Adrenal gland (tissue), 9 donors: ENCODE measurements at regions not wholly inside any gene's neighbourhood (a gene's known extent, or its start where the extent isn't known, plus 50 kb on each side); places are given as distances from the start of the nearest gene placed in this dataset.

ENCODE experiments used
- DNase-seq, 7 donors: peaks; one replicate each; pipeline ENCODE4 v3.0.0-alpha.2; 2019 to 2020
- H3K27ac ChIP-seq, 5 donors: fragments of 200-600 bp; sonication (generic) in 4 of 5; 1 replicate in 3 of 5; 2 replicates in 2 of 5; pipeline versions ENCODE4 v1.5.1 to v1.8.0; 2016 to 2020; ENCODE audit warnings: mild to moderate bottlenecking in 1 of 5
- H3K27me3 ChIP-seq: fragments of 200-600 bp; 2 replicates; pipeline ENCODE4 v1.8.0; 2021
- H3K36me3 ChIP-seq, 2 donors: fragments of 200-600 bp; replicated peaks in 1 of 2; 1 replicate in 1 of 2; 2 replicates in 1 of 2; pipeline versions ENCODE4 v1.5.1 to v1.8.0; 2018 to 2022
- H3K4me1 ChIP-seq, 2 donors: fragments of 200-600 bp; replicated peaks in 1 of 2; 1 replicate in 1 of 2; 2 replicates in 1 of 2; pipeline versions ENCODE4 v1.5.1 to v1.8.0; 2018 to 2021
- H3K4me3 ChIP-seq, 4 donors: fragments of 200-600 bp; sonication (generic) in 3 of 4; one replicate each; pipeline ENCODE4 v1.5.1; 2016 to 2018
- H3K9me3 ChIP-seq, 3 donors: fragments of 200-600 bp; sonication (generic) in 1 of 3; replicated peaks in 1 of 3; 1 replicate in 2 of 3; 2 replicates in 1 of 3; pipeline versions ENCODE4 v1.5.1 to v1.8.0; 2016 to 2021
- CTCF ChIP-seq, 6 experiments: fragments of 450-650 bp in 4 of 6; fragments of 200-600 bp in 2 of 6; sonication (generic) in 1 of 6; IDR thresholded peaks; 1 replicate in 5 of 6; 2 replicates in 1 of 6; pipeline versions ENCODE4 v1.5.1 to v1.8.0; 2016 to 2021; ENCODE audit warnings: antibody characterized with exemption in 6 of 6, mild to moderate bottlenecking in 2 of 6, moderate library complexity in 1 of 6
- POLR2A ChIP-seq, 2 donors: fragments of 450-650 bp; IDR thresholded peaks; one replicate each; pipeline ENCODE4 v1.6.1; 2017; ENCODE audit warnings: antibody characterized with exemption in 2 of 2, mild to moderate bottlenecking in 2 of 2, moderate library complexity in 1 of 2
- WGBS, 4 donors: extraction: QIAGEN DNeasy Blood & Tissue Kit in 2 of 4; methylation state at CpG; one replicate each; pipeline versions ENCODE4 v1.1.5 to v1.1.7; 2013 to 2017; 5-methylcytosine and 5-hydroxymethylcytosine counted together
- intact Hi-C, 2 donors: fragments of 100-400 bp; cut with DNase I; formaldehyde crosslinking; loops; one replicate each; pipeline versions ENCODE4 v1.14.1 to v1.15.0; 2022 to 2023
- donor health status: healthy with polysubstance abuse.
- donor health status: Bipolar disorder and iron deficiency.
- donor health status: DM: yes; HTN: yes; CAD: no.
- donor health status: DM: no; HTN: no; CAD: no.
- donor health status: DM: no; HTN: no; CAD: no.

GRCh38 chr13:29689548-29689947, 94.1 kb upstream of the SLC7A1 start:
- Histone ChIP-seq H3K9me3 (no peaks in the 10 kb centered on the region), H3K4me1 (no peaks in the 10 kb centered on the region), H3K36me3 (no peaks in the 10 kb centered on the region), H3K27me3 (no peaks in the 10 kb centered on the region), H3K4me3 (no peak overlapping the region), H3K27ac (no peak overlapping the region)
- DNase-seq = no peak
- 67 to 82% (median 70%) methylated on average over 3 of the region's 3 CpGs for WGBS, 4 donors
- no peak for TF ChIP-seq CTCF (IDR thresholded peaks at IDR 0.05)
- TF ChIP-seq POLR2A (IDR thresholded peaks at IDR 0.05) = no peak
- intact Hi-C loops = no loop called here

GRCh38 chr13:29688193-29688592, 92.7 kb upstream of the SLC7A1 start:
- no peak overlapping the region for H3K4me3 ChIP-seq
- no peaks in the 10 kb centered on the region for H3K27me3 ChIP-seq
- no peak overlapping the region for H3K27ac ChIP-seq
- 73 to 91% (median 86%) methylated on average over 3 of the region's 3 CpGs for WGBS, 4 donors
- no peak for DNase-seq
- H3K36me3 ChIP-seq = no peaks in the 10 kb centered on the region
- intact Hi-C loops = no loop called here
- no peaks in the 10 kb centered on the region for H3K4me1 ChIP-seq
- TF ChIP-seq CTCF (IDR thresholded peaks at IDR 0.05) = no peak
- TF ChIP-seq POLR2A (IDR thresholded peaks at IDR 0.05) = no peak
- no peaks in the 10 kb centered on the region for H3K9me3 ChIP-seq

- no peaks in the 10 kb centered on the region for H3K27me3 ChIP-seq
- no peaks in the 10 kb centered on the region for H3K9me3 ChIP-seq
- H3K36me3 ChIP-seq = no peaks in the 10 kb centered on the region
- H3K4me3 ChIP-seq = no peak overlapping the region
- H3K27ac ChIP-seq = no peak overlapping the region
- 60 to 82% (median 71%) methylated on average over 1 of the region's 1 CpG for whole genome bisulfite sequencing, 4 donors
- intact Hi-C loops = no loop called here
- no peak for DNase-seq
- no peaks in the 10 kb centered on the region for H3K4me1 ChIP-seq
- TF ChIP-seq POLR2A (IDR thresholded peaks at IDR 0.05) (no peak), CTCF (IDR thresholded peaks at IDR 0.05) (no peak)
These were observed 89.0 kb upstream of the SLC7A1 start for GRCh38 chr13:29684441-29684840.

GRCh38 chr13:29683041-29683440, 87.6 kb upstream of the SLC7A1 start:
- no peak overlapping the region for H3K27ac ChIP-seq
- no peaks in the 10 kb centered on the region for H3K4me1 ChIP-seq
- no peaks in the 10 kb centered on the region for H3K36me3 ChIP-seq
- WGBS, 4 donors = 72 to 80% (median 77%) methylated on average over 4 of the region's 4 CpGs
- no peaks in the 10 kb centered on the region for H3K27me3 ChIP-seq
- intact Hi-C loops = no loop called here
- DNase-seq = no peak
- H3K4me3 ChIP-seq = no peak overlapping the region
- no peak for TF ChIP-seq POLR2A (IDR thresholded peaks at IDR 0.05)
- H3K9me3 ChIP-seq = no peaks in the 10 kb centered on the region

GRCh38 chr13:29681864-29682263, 86.4 kb upstream of the SLC7A1 start:
- Histone ChIP-seq H3K27me3 (no peaks in the 10 kb centered on the region), H3K4me3 (no peak overlapping the region), H3K4me1 (no peaks in the 10 kb centered on the region), H3K27ac (no peak overlapping the region), H3K9me3 (no peaks in the 10 kb centered on the region), H3K36me3 (no peaks in the 10 kb centered on the region)
- intact Hi-C loops = no loop called here
- DNase-seq = no peak
- no peak for TF ChIP-seq POLR2A (IDR thresholded peaks at IDR 0.05)
- 72 to 87% (median 80%) methylated on average over 3 of the region's 3 CpGs for WGBS, 4 donors
